ENCODE measurements at regions not wholly inside any gene's neighbourhood (a gene's known extent, or its start where the extent isn't known, plus 50 kb on each side); places are given as distances from the start of the nearest gene placed in this dataset.

GRCh38 chr6:20292905-20293304, 80.6 kb upstream of the MBOAT1 start:
- DNase-seq (ENCODE audit: low read depth): no peak
- H3K4me3 ChIP-seq (ENCODE audit: control insufficient read depth, low read depth, low read length): no peak overlapping the region
- no peak for TF ChIP-seq CTCF (conservative IDR thresholded peaks at IDR 0.05; ENCODE audit: control insufficient read depth, insufficient read depth, low read depth, low read length)

GRCh38 chr6:20301256-20301655, 89.0 kb upstream of the MBOAT1 start:
- no peak for TF ChIP-seq CTCF (conservative IDR thresholded peaks at IDR 0.05; ENCODE audit: control insufficient read depth, insufficient read depth, low read depth, low read length)
- DNase-seq (ENCODE audit: low read depth): no peak
- no peak overlapping the region for H3K4me3 ChIP-seq (ENCODE audit: control insufficient read depth, low read depth, low read length)

GRCh38 chr6:20302168-20302567, 89.9 kb upstream of the MBOAT1 start:
- TF ChIP-seq CTCF (conservative IDR thresholded peaks at IDR 0.05; ENCODE audit: control insufficient read depth, insufficient read depth, low read depth, low read length): no peak
- no peak overlapping the region for H3K4me3 ChIP-seq (ENCODE audit: control insufficient read depth, low read depth, low read length)
- DNase-seq (ENCODE audit: low read depth): no peak

GRCh38 chr6:20302702-20303251, 90.5 kb upstream of the MBOAT1 start:
- peak; percentile 18 for DNase-seq (ENCODE audit: low read depth)
- TF ChIP-seq CTCF (conservative IDR thresholded peaks at IDR 0.05; ENCODE audit: control insufficient read depth, insufficient read depth, low read depth, low read length): no peak
- no peak overlapping the region for H3K4me3 ChIP-seq (ENCODE audit: control insufficient read depth, low read depth, low read length)

GRCh38 chr6:20306491-20306890, 94.2 kb upstream of the MBOAT1 start:
- no peak for TF ChIP-seq CTCF (conservative IDR thresholded peaks at IDR 0.05; ENCODE audit: control insufficient read depth, insufficient read depth, low read depth, low read length)
- no peak overlapping the region for H3K4me3 ChIP-seq (ENCODE audit: control insufficient read depth, low read depth, low read length)
- DNase-seq (ENCODE audit: low read depth): no peak

GRCh38 chr6:20309186-20309585, 92.5 kb upstream of the E2F3 start:
- H3K4me3 ChIP-seq (ENCODE audit: control insufficient read depth, low read depth, low read length): no peak overlapping the region
- DNase-seq (ENCODE audit: low read depth): no peak
- TF ChIP-seq CTCF (conservative IDR thresholded peaks at IDR 0.05; ENCODE audit: control insufficient read depth, insufficient read depth, low read depth, low read length): no peak

GRCh38 chr6:20310185-20310584, 91.5 kb upstream of the E2F3 start:
- H3K4me3 ChIP-seq (ENCODE audit: control insufficient read depth, low read depth, low read length): no peak overlapping the region
- TF ChIP-seq CTCF (conservative IDR thresholded peaks at IDR 0.05; ENCODE audit: control insufficient read depth, insufficient read depth, low read depth, low read length): no peak
- DNase-seq (ENCODE audit: low read depth): no peak
